SK-N-MC (cell line): ENCODE measurements at regions not wholly inside any gene's neighbourhood (a gene's known extent, or its start where the extent isn't known, plus 50 kb on each side); places are given as distances from the start of the nearest gene placed in this dataset.

ENCODE experiments used
- DNase-seq: peaks from one replicate; pipeline ENCODE4 v3.0.0-alpha.2; 2011; ENCODE audit warnings: low read depth, low spot score
- H3K27ac ChIP-seq: fragments of 200-600 bp; sonication (generic); 2 replicates; pipeline ENCODE4 v1.5.1; 2016; ENCODE audit warnings: mixed run types
- H3K36me3 ChIP-seq: fragments of 200-600 bp; sonication (generic); 2 replicates; pipeline ENCODE4 v1.6.1; 2017; ENCODE audit warnings: antibody characterized with exemption, low read length, mixed read lengths; ENCODE audit not compliant: insufficient read depth
- H3K4me3 ChIP-seq: fragments of 200-600 bp; sonication (generic); 2 replicates; pipeline ENCODE4 v1.5.1; 2016
- H3K9ac ChIP-seq: fragments of 200-600 bp; sonication (generic); 2 replicates; pipeline ENCODE4 v1.8.0; 2017; ENCODE audit warnings: mixed run types, mixed read lengths; ENCODE audit not compliant: insufficient read length
- H3K9me3 ChIP-seq: fragments of 200-600 bp; sonication (generic); 2 replicates; pipeline ENCODE4 v1.6.1; 2017; ENCODE audit warnings: low read depth, mild to moderate bottlenecking, antibody characterized with exemption, low read length, moderate library complexity, mixed read lengths
- EZH2 ChIP-seq: fragments of 200-600 bp; sonication (generic); IDR thresholded peaks from one replicate; pipeline ENCODE4 v1.6.1; 2017; ENCODE audit warnings: antibody characterized with exemption
- FOXP2 ChIP-seq: optimal IDR thresholded peaks from 2 replicates; pipeline ENCODE3; 2011; ENCODE audit warnings: mild to moderate bottlenecking, moderate library complexity; ENCODE audit not compliant: insufficient read depth; ENCODE audit errors: extremely low read length, control extremely low read depth
- POLR2AphosphoS5 ChIP-seq: IDR thresholded peaks from 2 replicates; pipeline ENCODE4 v1.6.1; 2012; ENCODE audit warnings: mild to moderate bottlenecking, low read depth, low read length, borderline replicate concordance

DNA sequence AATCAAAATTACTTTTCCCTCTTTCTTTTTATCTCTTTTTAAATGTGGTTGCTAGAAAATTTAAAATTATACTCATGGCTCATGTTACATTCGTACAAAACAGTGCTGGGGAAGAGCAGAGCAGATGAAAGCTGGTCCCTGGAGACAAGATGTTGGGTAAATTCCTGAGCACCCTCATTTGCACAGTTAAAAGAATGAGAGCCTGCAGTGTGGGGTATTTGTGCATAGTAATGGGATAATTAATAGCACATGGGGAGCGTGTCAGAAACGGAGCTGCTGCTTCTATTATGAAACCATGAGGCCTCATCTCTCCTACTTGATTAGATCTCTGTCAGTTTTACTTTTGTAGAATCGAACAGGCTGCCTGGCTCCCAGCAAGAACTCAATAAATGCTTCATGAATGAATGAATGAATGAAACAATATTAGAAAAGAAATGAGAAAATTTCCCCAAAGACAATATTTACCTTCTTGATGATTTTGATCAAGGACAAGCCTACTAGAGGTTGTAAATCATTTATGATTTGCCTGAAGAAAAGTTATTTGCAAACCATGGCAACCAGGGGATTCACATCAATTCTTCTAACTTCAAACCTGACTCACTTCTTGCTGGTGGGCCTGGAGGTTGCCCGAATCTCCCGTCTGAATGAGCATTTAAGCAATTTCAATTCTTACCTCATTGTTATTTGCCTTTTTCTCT lies 177.2 kb upstream of the TUT7 start:
- peak overlapping the region; percentile 74 for H3K9ac ChIP-seq
- peaks cover 3% of the 10 kb centered on the region; the same call in 1 of the 2 replicates for H3K9me3 ChIP-seq
- H3K27ac ChIP-seq: peak overlapping the region; percentile 100
- TF ChIP-seq POLR2AphosphoS5 (peak; percentile 69; the same call in 1 of the 2 replicates), EZH2 (no peak), FOXP2 (peak; percentile 68)
- peaks cover 8% of the 10 kb centered on the region; the same call in 1 of the 2 replicates for H3K36me3 ChIP-seq
- peak overlapping the region; percentile 58 for H3K4me3 ChIP-seq
- DNase-seq: peak; percentile 98

- Histone ChIP-seq H3K9me3 (no peaks in the 10 kb centered on the region), H3K9ac (no peak overlapping the region), H3K4me3 (no peak overlapping the region), H3K27ac (peak overlapping the region; percentile 100), H3K36me3 (0 out of 2 replicates have a peak, but pooled peaks cover 5% of the 10 kb centered on the region)
- TF ChIP-seq EZH2 (no peak), FOXP2 (no peak), POLR2AphosphoS5 (no peak)
- no peak for DNase-seq
These were observed 175.5 kb upstream of the TUT7 start for GRCh38 chr9:86529496-86530275.

DNA sequence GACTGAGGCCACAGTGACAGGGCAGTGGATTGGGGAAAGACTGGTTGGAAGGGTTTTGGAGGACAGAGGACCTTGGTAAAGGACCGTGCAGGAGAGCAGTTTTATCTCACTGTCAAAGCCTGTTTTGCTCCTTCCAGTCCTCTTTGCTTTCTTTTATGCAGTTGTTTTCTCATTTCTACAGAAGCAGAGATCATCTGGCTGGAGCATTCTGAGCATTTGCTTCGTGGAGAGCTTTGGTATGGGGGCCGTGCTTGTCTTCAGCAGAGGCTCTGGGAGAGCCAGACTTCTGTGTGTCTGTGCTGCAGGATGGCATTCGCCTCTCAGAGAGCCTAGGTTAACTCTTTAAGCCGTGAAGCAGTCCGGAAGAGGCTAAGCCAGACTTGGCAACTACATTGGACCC lies 171.8 kb upstream of the TUT7 start:
- no peaks in the 10 kb centered on the region for H3K9me3 ChIP-seq
- H3K36me3 ChIP-seq: 0 out of 2 replicates have a peak, but pooled peaks cover 5% of the 10 kb centered on the region
- no peak overlapping the region for H3K4me3 ChIP-seq
- H3K27ac ChIP-seq: 0 out of 2 replicates have a peak overlapping the region, but pooled peaks have one; percentile 11
- no peak overlapping the region for H3K9ac ChIP-seq
- no peak for DNase-seq
- TF ChIP-seq FOXP2 (no peak), POLR2AphosphoS5 (no peak), EZH2 (no peak)

GRCh38 chr9:86525182-86525581 lies 171.0 kb upstream of the TUT7 start:
- Histone ChIP-seq H3K36me3 (no peaks in the 10 kb centered on the region), H3K9ac (no peak overlapping the region), H3K4me3 (no peak overlapping the region), H3K27ac (no peak overlapping the region), H3K9me3 (no peaks in the 10 kb centered on the region)
- TF ChIP-seq POLR2AphosphoS5 (no peak), FOXP2 (no peak), EZH2 (no peak)
- DNase-seq: no peak

DNA sequence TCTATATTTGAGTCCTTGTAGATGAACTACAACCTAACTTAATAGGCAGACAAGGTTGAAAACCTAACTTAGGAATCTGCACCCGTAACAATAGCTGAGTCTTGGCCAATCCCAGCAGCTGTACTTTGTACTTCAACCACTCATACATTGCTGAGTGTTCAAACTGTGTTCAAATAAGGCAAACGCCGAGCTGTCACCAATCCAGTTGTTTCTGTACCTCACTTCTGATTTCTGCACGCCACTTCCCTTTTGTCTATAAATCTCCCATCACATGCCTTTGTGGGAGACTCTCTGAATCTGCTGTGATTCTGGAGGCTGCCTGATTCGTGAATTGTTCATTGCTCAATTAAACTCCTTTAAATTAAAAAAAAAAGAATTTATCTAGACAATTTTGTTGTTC lies 167.8 kb upstream of the TUT7 start:
- H3K27ac ChIP-seq: no peak overlapping the region
- TF ChIP-seq EZH2 (no peak), FOXP2 (no peak), POLR2AphosphoS5 (no peak)
- H3K9me3 ChIP-seq: no peaks in the 10 kb centered on the region
- H3K4me3 ChIP-seq: no peak overlapping the region
- no peak overlapping the region for H3K9ac ChIP-seq
- DNase-seq: no peak
- H3K36me3 ChIP-seq: no peaks in the 10 kb centered on the region

DNA sequence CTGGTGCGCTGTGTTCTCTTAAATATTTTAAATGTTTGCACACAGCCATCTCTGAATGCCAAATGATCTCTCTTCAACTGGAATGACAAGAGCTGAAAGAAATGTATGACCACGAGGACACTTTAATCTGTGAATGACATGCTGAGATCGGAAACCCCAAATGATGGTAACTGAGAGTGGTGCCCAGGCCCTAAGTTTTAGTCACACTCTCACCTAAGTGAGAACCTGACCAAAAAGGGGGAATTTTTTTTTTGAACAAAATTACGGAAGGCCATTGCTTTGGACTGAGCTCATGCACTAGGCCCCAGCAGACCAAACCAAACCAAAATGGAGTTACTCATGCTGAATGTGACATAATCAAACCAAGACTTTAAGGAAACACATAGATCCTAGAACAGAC lies 167.1 kb upstream of the TUT7 start:
- TF ChIP-seq POLR2AphosphoS5 (no peak), FOXP2 (no peak), EZH2 (no peak)
- no peaks in the 10 kb centered on the region for H3K36me3 ChIP-seq
- no peaks in the 10 kb centered on the region for H3K9me3 ChIP-seq
- no peak overlapping the region for H3K4me3 ChIP-seq
- DNase-seq: no peak
- no peak overlapping the region for H3K9ac ChIP-seq
- no peak overlapping the region for H3K27ac ChIP-seq

GRCh38 chr9:86519066-86519615 lies 164.9 kb upstream of the TUT7 start:
- Histone ChIP-seq H3K4me3 (no peak overlapping the region), H3K9ac (no peak overlapping the region), H3K27ac (0 out of 2 replicates have a peak overlapping the region, but pooled peaks have one; percentile 7), H3K36me3 (no peaks in the 10 kb centered on the region), H3K9me3 (no peaks in the 10 kb centered on the region)
- no peak for DNase-seq
- TF ChIP-seq EZH2: no peak
- no peak for TF ChIP-seq FOXP2
- TF ChIP-seq POLR2AphosphoS5: no peak

GRCh38 chr9:86517475-86517874 lies 163.3 kb upstream of the TUT7 start:
- H3K36me3 ChIP-seq: no peaks in the 10 kb centered on the region
- no peak overlapping the region for H3K9ac ChIP-seq
- DNase-seq: no peak
- no peaks in the 10 kb centered on the region for H3K9me3 ChIP-seq
- TF ChIP-seq FOXP2: no peak
- no peak for TF ChIP-seq POLR2AphosphoS5
- no peak for TF ChIP-seq EZH2
- H3K4me3 ChIP-seq: no peak overlapping the region
- H3K27ac ChIP-seq: no peak overlapping the region
